ENCODE measurements at regions not wholly inside any gene's neighbourhood (a gene's known extent, or its start where the extent isn't known, plus 50 kb on each side); places are given as distances from the start of the nearest gene placed in this dataset.

- no peaks in the 10 kb centered on the region for H3K27me3 ChIP-seq
- ATAC-seq (no peak), DNase-seq (no peak)
- intact Hi-C loops (cut with DNase I), result no loop called here
- H3K4me3 ChIP-seq, result no peak overlapping the region
- H3K4me1 ChIP-seq, result no peaks in the 10 kb centered on the region
- no peaks in the 10 kb centered on the region for H3K36me3 ChIP-seq
- no peaks in the 10 kb centered on the region for H3K9me3 ChIP-seq
- TF ChIP-seq, protein P1, sequence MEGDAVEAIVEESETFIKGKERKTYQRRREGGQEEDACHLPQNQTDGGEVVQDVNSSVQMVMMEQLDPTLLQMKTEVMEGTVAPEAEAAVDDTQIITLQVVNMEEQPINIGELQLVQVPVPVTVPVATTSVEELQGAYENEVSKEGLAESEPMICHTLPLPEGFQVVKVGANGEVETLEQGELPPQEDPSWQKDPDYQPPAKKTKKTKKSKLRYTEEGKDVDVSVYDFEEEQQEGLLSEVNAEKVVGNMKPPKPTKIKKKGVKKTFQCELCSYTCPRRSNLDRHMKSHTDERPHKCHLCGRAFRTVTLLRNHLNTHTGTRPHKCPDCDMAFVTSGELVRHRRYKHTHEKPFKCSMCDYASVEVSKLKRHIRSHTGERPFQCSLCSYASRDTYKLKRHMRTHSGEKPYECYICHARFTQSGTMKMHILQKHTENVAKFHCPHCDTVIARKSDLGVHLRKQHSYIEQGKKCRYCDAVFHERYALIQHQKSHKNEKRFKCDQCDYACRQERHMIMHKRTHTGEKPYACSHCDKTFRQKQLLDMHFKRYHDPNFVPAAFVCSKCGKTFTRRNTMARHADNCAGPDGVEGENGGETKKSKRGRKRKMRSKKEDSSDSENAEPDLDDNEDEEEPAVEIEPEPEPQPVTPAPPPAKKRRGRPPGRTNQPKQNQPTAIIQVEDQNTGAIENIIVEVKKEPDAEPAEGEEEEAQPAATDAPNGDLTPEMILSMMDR (IDR thresholded peaks at IDR 0.05), result no peak
- no peak overlapping the region for H3K27ac ChIP-seq
These were observed 355.8 kb downstream of the SOX9 start for GRCh38 chr17:72476575-72476986.

- DNase-seq (no peak), ATAC-seq (peak; percentile 57)
These were observed 356.7 kb downstream of the SOX9 start for GRCh38 chr17:72477491-72477890.

DNA sequence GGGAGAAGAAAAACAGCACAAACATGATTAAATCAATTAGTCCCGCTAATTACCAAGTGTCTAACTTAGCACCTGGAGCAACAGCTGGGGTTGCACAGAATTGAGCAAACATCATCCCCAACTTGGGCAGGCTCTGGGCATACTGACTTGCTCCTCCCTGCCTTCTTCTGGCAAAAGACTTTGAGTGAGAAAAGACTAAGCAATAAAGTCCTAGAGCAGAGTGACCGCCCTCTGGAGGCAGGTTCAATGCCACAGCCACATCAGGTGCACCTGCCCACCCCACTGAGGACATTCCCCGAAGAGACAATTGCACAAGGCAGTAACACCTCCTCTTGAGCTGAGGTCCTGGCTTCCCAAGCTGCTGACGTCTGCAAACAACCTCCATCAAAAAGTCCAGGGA is 358.3 kb downstream of the SOX9 start:
- Histone ChIP-seq H3K27me3 (no peaks in the 10 kb centered on the region), H3K36me3 (no peaks in the 10 kb centered on the region), H3K4me1 (no peaks in the 10 kb centered on the region), H3K4me3 (no peak overlapping the region), H3K27ac (no peak overlapping the region), H3K9me3 (no peaks in the 10 kb centered on the region)
- TF ChIP-seq, protein P1 (IDR thresholded peaks at IDR 0.05), result no peak
- intact Hi-C loops (cut with DNase I), result no loop called here
- no peak for DNase-seq
- ATAC-seq, result peak; percentile 51

More at GRCh38 chr17:72477491-72477890, 356.7 kb downstream of the SOX9 start:
- intact Hi-C loops (cut with DNase I), result no loop called here
- H3K36me3 ChIP-seq, result no peaks in the 10 kb centered on the region
- no peaks in the 10 kb centered on the region for H3K27me3 ChIP-seq
- TF ChIP-seq, protein P1 (IDR thresholded peaks at IDR 0.05), result no peak
- no peak overlapping the region for H3K27ac ChIP-seq
- no peak overlapping the region for H3K4me3 ChIP-seq
- H3K4me1 ChIP-seq, result no peaks in the 10 kb centered on the region
- no peaks in the 10 kb centered on the region for H3K9me3 ChIP-seq

- intact Hi-C loops (cut with DNase I), result no loop called here
- Histone ChIP-seq H3K4me3 (no peak overlapping the region), H3K27ac (no peak overlapping the region), H3K9me3 (no peaks in the 10 kb centered on the region), H3K27me3 (no peaks in the 10 kb centered on the region), H3K36me3 (no peaks in the 10 kb centered on the region), H3K4me1 (no peaks in the 10 kb centered on the region)
- ATAC-seq (no peak), DNase-seq (no peak)
- TF ChIP-seq, protein P1 (IDR thresholded peaks at IDR 0.05), result no peak
These were observed 360.8 kb downstream of the SOX9 start for GRCh38 chr17:72481572-72481971.

DNA sequence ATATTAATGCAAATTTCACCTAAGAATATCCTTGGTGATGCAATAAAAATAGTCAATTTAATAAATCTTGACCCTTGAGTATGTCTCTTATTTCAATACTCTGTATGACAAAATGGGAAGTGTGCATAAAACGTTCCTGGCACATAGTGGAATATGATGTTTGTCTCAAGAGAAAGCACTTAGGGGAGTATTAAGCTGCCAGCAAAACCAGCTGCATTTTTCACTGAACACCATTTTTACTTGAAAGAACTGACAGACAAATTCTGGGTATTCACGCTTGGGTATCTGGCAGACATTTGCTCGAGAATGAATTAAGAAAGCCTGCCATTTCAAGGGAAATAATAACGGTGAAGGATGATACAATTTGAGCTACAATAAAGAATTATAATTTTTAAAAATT is 364.8 kb downstream of the SOX9 start:
- DNase-seq (no peak), ATAC-seq (no peak)
- no peak overlapping the region for H3K4me3 ChIP-seq
- H3K27me3 ChIP-seq, result no peaks in the 10 kb centered on the region
- H3K9me3 ChIP-seq, result no peaks in the 10 kb centered on the region
- no peak overlapping the region for H3K27ac ChIP-seq
- TF ChIP-seq, protein P1 (IDR thresholded peaks at IDR 0.05), result no peak
- no peaks in the 10 kb centered on the region for H3K4me1 ChIP-seq
- intact Hi-C loops (cut with DNase I), result no loop called here
- no peaks in the 10 kb centered on the region for H3K36me3 ChIP-seq

- H3K27ac ChIP-seq, result no peak overlapping the region
- TF ChIP-seq, protein P1 (IDR thresholded peaks at IDR 0.05), result no peak
- H3K27me3 ChIP-seq, result no peaks in the 10 kb centered on the region
- H3K4me1 ChIP-seq, result no peaks in the 10 kb centered on the region
- no peaks in the 10 kb centered on the region for H3K36me3 ChIP-seq
- H3K9me3 ChIP-seq, result no peaks in the 10 kb centered on the region
- intact Hi-C loops (cut with DNase I), result no loop called here
- no peak for DNase-seq
- H3K4me3 ChIP-seq, result no peak overlapping the region
- ATAC-seq, result no peak
These were observed 366.0 kb downstream of the SOX9 start for GRCh38 chr17:72486806-72487205.
